ENCODE measurements at regions not wholly inside any gene's neighbourhood (a gene's known extent, or its start where the extent isn't known, plus 50 kb on each side); places are given as distances from the start of the nearest gene placed in this dataset.
"Not testable (repeated sequence)": the region's sequence is repeated elsewhere in the genome, so short reads cannot be mapped to it uniquely, and the experiment has no call there.

DNA sequence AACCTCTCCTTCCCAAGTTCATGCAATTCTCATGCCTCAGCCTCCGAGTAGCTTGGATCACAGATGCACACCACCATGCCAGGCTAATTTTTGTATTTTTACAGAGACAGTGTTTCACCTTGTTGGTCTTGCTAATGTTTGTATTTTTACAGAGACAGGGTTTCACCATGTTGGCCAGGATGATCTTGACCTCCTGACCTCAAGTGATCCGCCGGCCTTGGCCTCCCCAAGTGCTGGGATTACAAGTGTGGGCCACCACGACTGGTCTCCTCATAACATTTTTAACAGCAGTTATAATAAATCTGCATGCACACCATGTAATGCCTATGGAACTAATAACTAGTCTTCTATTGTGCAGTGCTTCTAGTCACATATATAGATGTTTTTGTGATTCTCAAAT is 123.8 kb upstream of the VKORC1L1 start:
- H3K9me3 ChIP-seq (replicated peaks): no peaks in the 10 kb centered on the region
- no peak overlapping the region for H3K4me3 ChIP-seq
- peaks cover 33% of the 10 kb centered on the region for H3K4me1 ChIP-seq
- DNase-seq: no peak
- H3K27me3 ChIP-seq (ENCODE audit: low read depth): no peaks in the 10 kb centered on the region
- TF ChIP-seq CTCF (IDR thresholded peaks at IDR 0.05; ENCODE audit: borderline replicate concordance): no peak
- H3K36me3 ChIP-seq: peaks cover 12% of the 10 kb centered on the region
- intact Hi-C loops (cut with micrococcal nuclease): no loop called here
- no peak overlapping the region for H3K27ac ChIP-seq (replicated peaks)

GRCh38 chr7:65749518-65749917 is 123.4 kb upstream of the VKORC1L1 start:
- H3K9me3 ChIP-seq (replicated peaks): no peaks in the 10 kb centered on the region
- no peak overlapping the region for H3K27ac ChIP-seq (replicated peaks)
- H3K4me1 ChIP-seq: peaks cover 33% of the 10 kb centered on the region
- H3K36me3 ChIP-seq: peaks cover 12% of the 10 kb centered on the region
- H3K4me3 ChIP-seq: no peak overlapping the region
- no peaks in the 10 kb centered on the region for H3K27me3 ChIP-seq (ENCODE audit: low read depth)
- no peak for DNase-seq
- no peak for TF ChIP-seq CTCF (IDR thresholded peaks at IDR 0.05; ENCODE audit: borderline replicate concordance)
- intact Hi-C loops (cut with micrococcal nuclease): no loop called here

DNA sequence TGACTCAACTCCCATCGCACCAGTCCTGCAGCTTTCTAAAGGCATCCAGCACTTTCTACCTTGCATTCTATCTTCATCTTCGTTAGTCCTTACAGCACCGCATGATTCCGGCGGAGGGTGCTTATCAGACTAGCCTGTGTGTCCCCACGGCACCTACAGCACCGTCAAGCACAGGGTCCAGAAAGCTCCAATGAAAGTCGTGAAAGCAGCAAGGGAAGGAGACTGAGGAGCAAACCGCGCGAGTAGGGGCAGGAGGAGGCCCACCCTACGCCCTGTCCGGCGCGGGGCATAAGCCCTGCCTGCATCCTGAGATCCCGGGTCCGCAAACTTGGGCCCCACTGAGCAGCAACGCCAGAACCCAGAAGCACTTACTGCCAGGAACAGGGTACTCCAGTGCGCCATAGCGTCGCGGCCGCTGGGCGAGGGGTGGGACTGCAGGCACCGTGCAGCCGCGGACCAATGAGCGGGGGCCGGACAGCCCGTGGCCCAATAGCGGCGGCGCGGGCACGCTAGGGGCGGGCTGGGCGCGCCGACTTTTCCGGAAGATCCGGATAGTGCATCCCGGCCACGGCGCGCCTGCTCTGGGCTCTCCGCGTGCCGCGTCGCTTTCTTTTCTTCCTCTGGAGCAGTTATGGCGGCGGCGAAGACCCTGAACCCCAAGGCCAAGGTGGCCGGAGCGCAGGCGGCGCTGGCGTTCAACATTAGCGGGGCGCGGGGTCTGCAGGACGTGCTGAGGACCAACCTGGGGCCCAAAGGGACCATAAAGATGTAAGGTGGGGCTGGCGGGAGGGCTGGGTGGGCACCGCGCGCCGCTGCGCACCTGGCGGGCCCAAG is 122.1 kb upstream of the VKORC1L1 start:
- Histone ChIP-seq H3K36me3 (peaks cover 14% of the 10 kb centered on the region), H3K4me3 (peak overlapping the region; percentile 99), H3K9me3 (replicated peaks) (no peaks in the 10 kb centered on the region), H3K4me1 (peaks cover 28% of the 10 kb centered on the region), H3K27ac (replicated peaks) (peak overlapping the region; percentile 89), H3K27me3 (ENCODE audit: low read depth) (no peaks in the 10 kb centered on the region)
- intact Hi-C loops (cut with micrococcal nuclease): no loop called here
- DNase-seq: peak; percentile 91
- TF ChIP-seq CTCF (IDR thresholded peaks at IDR 0.05; ENCODE audit: borderline replicate concordance): peak; percentile 39

- H3K9me3 ChIP-seq (replicated peaks); H3K27ac ChIP-seq (replicated peaks); H3K27me3 ChIP-seq (ENCODE audit: low read depth); H3K4me3 ChIP-seq; intact Hi-C loops (cut with micrococcal nuclease); DNase-seq: not testable (repeated sequence)
- H3K4me1 ChIP-seq: peaks cover 28% of the 10 kb centered on the region
- peaks cover 33% of the 10 kb centered on the region for H3K36me3 ChIP-seq
These were observed 118.8 kb upstream of the VKORC1L1 start for GRCh38 chr7:65754070-65754469.

GRCh38 chr7:65758991-65759390 is 113.9 kb upstream of the VKORC1L1 start:
- H3K4me3 ChIP-seq; H3K27ac ChIP-seq (replicated peaks); H3K27me3 ChIP-seq (ENCODE audit: low read depth); DNase-seq; intact Hi-C loops (cut with micrococcal nuclease); H3K9me3 ChIP-seq (replicated peaks); H3K4me1 ChIP-seq: not testable (repeated sequence)
- peaks cover 46% of the 10 kb centered on the region for H3K36me3 ChIP-seq

GRCh38 chr7:65762712-65763111 is 110.2 kb upstream of the VKORC1L1 start:
- intact Hi-C loops (cut with micrococcal nuclease): not testable (repeated sequence)

GRCh38 chr7:65763114-65763513 is 109.8 kb upstream of the VKORC1L1 start:
- H3K4me3 ChIP-seq; H3K9me3 ChIP-seq (replicated peaks); H3K4me1 ChIP-seq; intact Hi-C loops (cut with micrococcal nuclease); H3K27me3 ChIP-seq (ENCODE audit: low read depth); DNase-seq: not testable (repeated sequence)
- Histone ChIP-seq H3K27ac (replicated peaks) (peak overlapping the region; percentile 16), H3K36me3 (peaks cover 30% of the 10 kb centered on the region)

More at GRCh38 chr7:65762712-65763111, 110.2 kb upstream of the VKORC1L1 start:
- not testable (repeated sequence) for H3K4me3 ChIP-seq; H3K27me3 ChIP-seq (ENCODE audit: low read depth); H3K4me1 ChIP-seq; H3K9me3 ChIP-seq (replicated peaks); DNase-seq
- H3K27ac ChIP-seq (replicated peaks): peak overlapping the region; percentile 16
- H3K36me3 ChIP-seq: peaks cover 32% of the 10 kb centered on the region

GRCh38 chr7:65770473-65771225 is 102.2 kb upstream of the VKORC1L1 start:
- DNase-seq: peak; percentile 97
- H3K27me3 ChIP-seq (ENCODE audit: low read depth); H3K9me3 ChIP-seq (replicated peaks); intact Hi-C loops (cut with micrococcal nuclease); H3K36me3 ChIP-seq: not testable (repeated sequence)
- H3K4me1 ChIP-seq: peaks cover 15% of the 10 kb centered on the region
- peak overlapping the region; percentile 92 for H3K27ac ChIP-seq (replicated peaks)
- H3K4me3 ChIP-seq: peak overlapping the region; percentile 83

- intact Hi-C loops (cut with micrococcal nuclease); DNase-seq: not testable (repeated sequence)
These were observed 101.7 kb upstream of the VKORC1L1 start for GRCh38 chr7:65771226-65771569.

DNA sequence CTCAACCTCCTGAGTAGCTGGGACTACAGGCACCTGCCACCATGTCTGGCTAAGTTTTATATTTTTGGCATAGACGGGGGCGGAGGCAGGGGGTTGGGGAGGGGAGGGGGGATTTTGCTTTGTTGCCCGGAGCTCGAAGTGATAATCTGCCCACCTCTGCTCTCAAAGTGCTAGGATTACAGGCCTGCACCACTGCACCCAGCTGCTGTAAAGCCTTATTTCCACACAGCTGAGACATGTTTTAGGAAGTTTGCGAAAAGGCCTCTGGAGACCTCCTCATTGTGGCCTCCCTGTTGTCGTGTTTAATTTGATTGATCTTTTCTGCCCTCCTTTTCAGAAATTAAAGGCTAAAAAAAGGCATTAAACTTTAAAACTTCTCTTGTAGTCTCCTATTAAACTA is 96.2 kb upstream of the VKORC1L1 start:
- H3K4me1 ChIP-seq; H3K36me3 ChIP-seq; DNase-seq; H3K27ac ChIP-seq (replicated peaks); H3K4me3 ChIP-seq; H3K27me3 ChIP-seq (ENCODE audit: low read depth); H3K9me3 ChIP-seq (replicated peaks); intact Hi-C loops (cut with micrococcal nuclease): not testable (repeated sequence)

More at GRCh38 chr7:65771226-65771569, 101.7 kb upstream of the VKORC1L1 start:
- H3K27me3 ChIP-seq (ENCODE audit: low read depth); H3K36me3 ChIP-seq; H3K9me3 ChIP-seq (replicated peaks): not testable (repeated sequence)
- peak overlapping the region; percentile 92 for H3K27ac ChIP-seq (replicated peaks)
- peaks cover 15% of the 10 kb centered on the region for H3K4me1 ChIP-seq
- peak overlapping the region; percentile 83 for H3K4me3 ChIP-seq
